ENCODE measurements at regions not wholly inside any gene's neighbourhood (a gene's known extent, or its start where the extent isn't known, plus 50 kb on each side); places are given as distances from the start of the nearest gene placed in this dataset.
"Not testable (repeated sequence)": the region's sequence is repeated elsewhere in the genome, so short reads cannot be mapped to it uniquely, and the experiment has no call there.

DNA sequence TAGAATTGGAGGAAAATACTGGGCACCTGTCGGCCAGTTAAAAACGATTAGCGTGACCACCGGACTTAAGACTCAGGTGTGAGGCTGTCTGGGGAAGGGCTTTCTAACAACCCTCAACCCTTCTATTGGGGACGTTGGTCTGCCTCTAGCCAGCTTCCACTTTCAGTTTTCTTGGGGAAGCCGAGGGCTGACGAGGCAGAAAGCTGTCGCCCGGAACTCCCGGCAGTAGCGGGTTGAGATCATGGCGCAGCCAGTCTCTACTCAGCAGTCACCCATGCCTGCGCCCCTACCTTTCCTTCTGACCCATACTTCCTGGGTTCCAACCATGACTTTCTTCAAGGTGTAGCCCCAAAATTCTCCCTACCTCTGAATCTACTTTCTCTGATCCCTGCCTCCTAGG, 1424.1 kb downstream of the SLITRK1 start:
- Histone ChIP-seq H2AK5ac (ENCODE audit: low read depth, low read length) (no peak overlapping the region), H3K36me3 (ENCODE audit: control insufficient read depth, insufficient read depth, low read length) (no peaks in the 10 kb centered on the region), H2BK5ac (ENCODE audit: low read depth, low read length, poor library complexity, severe bottlenecking) (no peak overlapping the region), H2AFZ (replicated peaks; ENCODE audit: low read length, poor library complexity) (no peak overlapping the region), H3K4me1 (ENCODE audit: control insufficient read depth, insufficient read depth, low read length) (no peaks in the 10 kb centered on the region), H2AK9ac (replicated peaks; ENCODE audit: low read depth, low read length, poor library complexity) (no peak overlapping the region), H3K27me3 (ENCODE audit: control insufficient read depth, insufficient read depth, low read length) (no peaks in the 10 kb centered on the region), H4K8ac (ENCODE audit: low read depth in 2 of 2, low read length in 2 of 2) (no peak overlapping the region), H3K9ac (ENCODE audit: low read depth, low read length) (no peak overlapping the region), H3K14ac (replicated peaks; ENCODE audit: low read depth, low read length) (no peak overlapping the region), H3K4me2 (ENCODE audit: low read depth, low read length) (no peak overlapping the region), H4K20me1 (ENCODE audit: insufficient read depth, low read length) (no peaks in the 10 kb centered on the region), H3K9me1 (ENCODE audit: insufficient read depth, low read length) (no peaks in the 10 kb centered on the region), H2BK20ac (ENCODE audit: low read depth, low read length) (no peak overlapping the region), H4K5ac (ENCODE audit: low read depth, low read length) (no peak overlapping the region), H3K56ac (ENCODE audit: extremely low read depth, insufficient read depth, low read length) (no peak overlapping the region), H3K4ac (ENCODE audit: low read depth, low read length) (no peak overlapping the region), H2BK15ac (ENCODE audit: low read depth, low read length) (no peak overlapping the region), H3K4me3 (ENCODE audit: insufficient read depth, low read depth, low read length) (no peak overlapping the region), H2BK120ac (ENCODE audit: low read depth, low read length) (no peak overlapping the region), H3K79me1 (ENCODE audit: low read depth in 1 of 2, low read length in 2 of 2) (no peaks in the 10 kb centered on the region), H4K91ac (ENCODE audit: insufficient read depth, low read depth, low read length) (no peak overlapping the region), H3K18ac (ENCODE audit: low read depth, low read length) (no peak overlapping the region), H3K27ac (ENCODE audit: insufficient read depth, low read length) (no peak overlapping the region), H3K23ac (ENCODE audit: low read depth, low read length) (no peak overlapping the region), H3K9me3 (ENCODE audit: control insufficient read depth, insufficient read depth, low read length) (peaks cover 4% of the 10 kb centered on the region; the same call in 1 of the 2 replicates)
- intact Hi-C loops (cut with micrococcal nuclease): no loop called here
- ChIA-PET POLR2A (ENCODE audit: unreplicated experiment) (interaction anchor here (0.6 kb wide), 1 partner anchor 27 kb away, joined by 7 read pairs; no protein-coding TSS in a partner anchor), CTCF (no interaction called here)
- in situ Hi-C loops (cut with MboI; ENCODE audit: low sequenced_read_pairs): no loop called here
- dilution Hi-C loops (cut with HindIII; ENCODE audit: low sequenced_read_pairs, unreplicated experiment): no loop called here
- DNase-seq (no peak), ATAC-seq (ENCODE audit: low read depth) (no peak)
- 81% methylated on average over 7 of the region's 13 CpGs; no CpG with 5 or more reads in 1 of the 2 experiments for WGBS, 2 experiments (ENCODE audit: extremely low coverage in 2 of 2, insufficient read length in 1 of 2)
- TF ChIP-seq NFE2L2 (IDR thresholded peaks at IDR 0.05; ENCODE audit: low read depth, low read length) (no peak), MAZ (IDR thresholded peaks at IDR 0.05; ENCODE audit: borderline replicate concordance, low read depth, low read length) (no peak), RAD21 (IDR thresholded peaks at IDR 0.05; ENCODE audit: low read length) (no peak), BHLHE40 (IDR thresholded peaks at IDR 0.05; ENCODE audit: low read depth, low read length) (no peak), CEBPB (IDR thresholded peaks at IDR 0.05; ENCODE audit: low read depth, low read length) (no peak), SMC3 (IDR thresholded peaks at IDR 0.05; ENCODE audit: low read depth, low read length) (no peak), MXI1 (IDR thresholded peaks at IDR 0.05; ENCODE audit: borderline replicate concordance, low read depth, low read length) (no peak), MAFK (IDR thresholded peaks at IDR 0.05; ENCODE audit: low read depth, low read length) (no peak), FOS (IDR thresholded peaks at IDR 0.05; ENCODE audit: low read depth, low read length) (no peak)
- BruUV-seq (replicated peaks): no TSS peak

DNA sequence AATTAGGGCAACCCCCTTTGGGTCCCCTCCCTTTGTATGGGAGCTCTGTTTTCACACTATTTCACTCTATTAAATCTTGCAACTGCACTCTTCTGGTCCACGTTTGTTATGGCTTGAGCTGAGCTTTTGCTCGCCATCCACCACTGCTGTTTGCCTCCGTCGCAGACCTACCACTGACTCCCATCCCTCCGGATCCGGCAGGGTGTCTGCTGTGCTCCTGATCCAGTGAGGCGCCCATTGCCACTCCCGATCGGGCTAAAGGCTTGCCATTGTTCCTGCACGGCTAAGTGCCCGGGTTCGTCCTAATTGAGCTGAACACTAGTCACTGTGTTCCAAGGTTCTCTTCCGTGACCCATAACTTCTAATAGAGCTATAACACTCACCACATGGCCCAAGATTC, 1424.7 kb downstream of the SLITRK1 start:
- H3K79me1 ChIP-seq (ENCODE audit: low read depth in 1 of 2, low read length in 2 of 2); H3K4me3 ChIP-seq (ENCODE audit: insufficient read depth, low read depth, low read length); CTCF ChIA-PET; H3K27ac ChIP-seq (ENCODE audit: insufficient read depth, low read length); H3K4me2 ChIP-seq (ENCODE audit: low read depth, low read length); H3K9me3 ChIP-seq (ENCODE audit: control insufficient read depth, insufficient read depth, low read length); H3K4me1 ChIP-seq (ENCODE audit: control insufficient read depth, insufficient read depth, low read length); H3K18ac ChIP-seq (ENCODE audit: low read depth, low read length); H2AK9ac ChIP-seq (replicated peaks; ENCODE audit: low read depth, low read length, poor library complexity); H4K5ac ChIP-seq (ENCODE audit: low read depth, low read length); H2BK20ac ChIP-seq (ENCODE audit: low read depth, low read length); ATAC-seq (ENCODE audit: low read depth); H2AK5ac ChIP-seq (ENCODE audit: low read depth, low read length); DNase-seq; H3K56ac ChIP-seq (ENCODE audit: extremely low read depth, insufficient read depth, low read length); H3K36me3 ChIP-seq (ENCODE audit: control insufficient read depth, insufficient read depth, low read length); H4K91ac ChIP-seq (ENCODE audit: insufficient read depth, low read depth, low read length); H3K27me3 ChIP-seq (ENCODE audit: control insufficient read depth, insufficient read depth, low read length); H2BK120ac ChIP-seq (ENCODE audit: low read depth, low read length); H4K8ac ChIP-seq (ENCODE audit: low read depth in 2 of 2, low read length in 2 of 2); H2BK15ac ChIP-seq (ENCODE audit: low read depth, low read length); dilution Hi-C loops (cut with HindIII; ENCODE audit: low sequenced_read_pairs, unreplicated experiment); H2AFZ ChIP-seq (replicated peaks; ENCODE audit: low read length, poor library complexity); in situ Hi-C loops (cut with MboI; ENCODE audit: low sequenced_read_pairs); H4K20me1 ChIP-seq (ENCODE audit: insufficient read depth, low read length); H2BK5ac ChIP-seq (ENCODE audit: low read depth, low read length, poor library complexity, severe bottlenecking); H3K9me1 ChIP-seq (ENCODE audit: insufficient read depth, low read length); H3K14ac ChIP-seq (replicated peaks; ENCODE audit: low read depth, low read length); H3K23ac ChIP-seq (ENCODE audit: low read depth, low read length); H3K9ac ChIP-seq (ENCODE audit: low read depth, low read length); H3K4ac ChIP-seq (ENCODE audit: low read depth, low read length); intact Hi-C loops (cut with micrococcal nuclease); BruUV-seq (replicated peaks): not testable (repeated sequence)
- WGBS, 2 experiments (ENCODE audit: extremely low coverage in 2 of 2, insufficient read length in 1 of 2): no CpG with 5 or more reads among the region's 13 CpGs
- POLR2A ChIA-PET (ENCODE audit: unreplicated experiment): interaction anchor here (0.6 kb wide), 1 partner anchor 27 kb away, joined by 7 read pairs; no protein-coding TSS in a partner anchor

Data from IMR-90 (cell line).